GM12878 (cell line): ENCODE measurements at regions not wholly inside any gene's neighbourhood (a gene's known extent, or its start where the extent isn't known, plus 50 kb on each side); places are given as distances from the start of the nearest gene placed in this dataset.

Experiments
- ATF3 ChIP-seq: IDR thresholded peaks from 2 replicates; pipeline ENCODE4 v1.6.1; 2011; ENCODE audit warnings: low read depth, mild to moderate bottlenecking, low read length, moderate library complexity, borderline replicate concordance; ENCODE audit errors: extremely low read depth
- CHD4 ChIP-seq: fragments of 200-600 bp; sonication (generic); IDR thresholded peaks from 2 replicates; pipeline ENCODE4 v1.6.1; 2016; ENCODE audit warnings: mild to moderate bottlenecking
- CTCF ChIP-seq, 3 experiments: IDR thresholded peaks in 2 of 3; conservative IDR thresholded peaks in 1 of 3; 2 replicates each; pipeline ENCODE4 v1.5.1; 2011; ENCODE audit warnings: low read depth in 3 of 3, low read length in 3 of 3, mild to moderate bottlenecking in 3 of 3, control low read depth in 2 of 3, moderate library complexity in 2 of 3, inconsistent platforms in 1 of 3, mixed read lengths in 1 of 3; ENCODE audit not compliant: control insufficient read depth in 2 of 3, insufficient read depth in 1 of 3; ENCODE audit errors: extremely low read depth in 1 of 3
- ETV6 ChIP-seq, 2 experiments: fragments of 450-650 bp in 1 of 2; IDR thresholded peaks in 1 of 2; conservative IDR thresholded peaks in 1 of 2; 2 replicates each; pipeline ENCODE4 v1.6.1; 2014; ENCODE audit warnings: antibody characterized with exemption in 1 of 2, borderline replicate concordance in 1 of 2, low read depth in 1 of 2, mild to moderate bottlenecking in 1 of 2, moderate library complexity in 1 of 2
- POLR2A ChIP-seq: IDR thresholded peaks from 2 replicates; pipeline ENCODE4 v1.6.1; 2011; ENCODE audit warnings: low read depth, mild to moderate bottlenecking, low read length

DNA sequence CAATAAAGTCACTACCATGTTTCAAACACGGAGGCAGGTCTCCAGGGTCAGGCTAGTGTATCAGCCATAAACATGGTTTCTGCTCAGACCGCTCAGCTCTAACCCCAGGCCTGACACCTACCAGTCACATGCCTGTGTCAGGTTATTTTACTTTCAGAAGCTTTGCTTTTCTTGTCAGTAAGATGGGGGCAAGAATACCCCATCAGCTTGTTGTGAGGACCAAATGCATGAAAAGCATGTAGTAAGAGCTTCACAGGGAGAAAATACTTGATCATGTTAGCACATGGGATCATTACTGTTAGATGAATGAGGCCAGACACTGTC, 65.2 kb upstream of the PIM1 start:
- no peak for TF ChIP-seq POLR2A
- no peak for TF ChIP-seq CHD4
- no peak for TF ChIP-seq ETV6 (conservative IDR thresholded peaks at IDR 0.05 in 1 of 2, IDR thresholded peaks at IDR 0.05 in 1 of 2; ENCODE audit: borderline replicate concordance in 1 of 2, low read depth in 1 of 2)
- TF ChIP-seq ATF3 = no peak
- no peak for TF ChIP-seq CTCF (IDR thresholded peaks at IDR 0.05 in 2 of 3, conservative IDR thresholded peaks at IDR 0.05 in 1 of 3; ENCODE audit: control insufficient read depth in 2 of 3, extremely low read depth in 1 of 3, insufficient read depth in 1 of 3, low read depth in 3 of 3, low read length in 3 of 3)
